ENCODE measurements at regions not wholly inside any gene's neighbourhood (a gene's known extent, or its start where the extent isn't known, plus 50 kb on each side); places are given as distances from the start of the nearest gene placed in this dataset.

DNA sequence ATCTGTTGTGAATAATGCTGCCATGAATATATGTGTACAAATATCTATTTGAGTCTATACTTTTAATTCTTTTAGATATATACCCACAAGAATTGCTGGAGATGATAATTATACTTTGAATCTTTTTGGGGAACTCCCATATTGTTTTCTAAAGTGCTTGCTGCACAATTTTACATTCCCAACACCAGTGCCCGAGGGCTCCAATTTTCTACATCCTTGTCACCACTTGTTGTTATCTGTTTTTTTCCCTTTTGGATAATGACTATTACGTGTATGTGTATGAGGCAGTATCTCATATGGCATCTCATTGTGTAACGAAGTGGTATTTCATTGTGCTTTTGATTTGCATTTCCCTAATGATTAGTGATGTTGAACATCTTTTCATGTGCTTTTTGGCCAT is 127.1 kb downstream of the SUDS3 start:
- H3K27ac ChIP-seq (ENCODE audit: low read depth, low read length), result no peak overlapping the region
- 80% methylated on average over 1 of the region's 3 CpGs for WGBS (ENCODE audit: insufficient coverage)

DNA sequence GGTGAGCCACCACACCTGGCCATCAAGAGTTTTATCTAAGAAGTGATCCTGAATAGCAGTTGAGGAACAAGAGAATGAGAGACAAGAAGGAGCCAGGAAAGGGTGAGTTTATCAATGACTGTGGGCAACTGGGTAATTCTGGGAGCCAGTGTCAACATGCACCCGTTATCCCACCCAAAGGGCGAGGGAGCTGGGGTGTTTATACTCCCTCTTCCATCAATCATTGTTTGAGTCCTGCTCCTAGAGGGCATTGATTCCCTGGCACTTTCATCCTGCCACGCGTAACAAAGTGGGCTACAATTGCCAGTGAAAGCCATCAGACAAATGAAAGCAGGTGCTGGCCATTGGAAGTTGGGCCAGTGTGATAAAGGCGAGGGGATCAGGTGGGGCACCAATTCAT is 136.3 kb downstream of the SUDS3 start:
- no CpG with 5 or more reads among the region's 5 CpGs for WGBS (ENCODE audit: insufficient coverage)
- Histone ChIP-seq H3K9me3 (ENCODE audit: control insufficient read depth, insufficient read depth, low read length) (no peaks in the 10 kb centered on the region), H3K27ac (ENCODE audit: low read depth, low read length) (no peak overlapping the region), H3K36me3 (ENCODE audit: control insufficient read depth, insufficient read depth, low read length) (no peaks in the 10 kb centered on the region), H3K4me1 (ENCODE audit: control insufficient read depth, insufficient read depth, low read length) (no peaks in the 10 kb centered on the region), H3K27me3 (ENCODE audit: control insufficient read depth, insufficient read depth, low read length) (no peaks in the 10 kb centered on the region), H3K4me3 (ENCODE audit: low read depth, low read length) (no peak overlapping the region)
- DNase-seq (ENCODE audit: low read depth in 4 of 6, low spot score in 6 of 6), result no peak

More for the DNA sequence above, 127.1 kb downstream of the SUDS3 start:
- no peaks in the 10 kb centered on the region for H3K4me1 ChIP-seq (ENCODE audit: control insufficient read depth, insufficient read depth, low read length)
- H3K27me3 ChIP-seq (ENCODE audit: control insufficient read depth, insufficient read depth, low read length), result no peaks in the 10 kb centered on the region
- no peak for DNase-seq (ENCODE audit: low read depth in 4 of 6, low spot score in 6 of 6)
- H3K9me3 ChIP-seq (ENCODE audit: control insufficient read depth, insufficient read depth, low read length), result peaks cover 1% of the 10 kb centered on the region
- no peaks in the 10 kb centered on the region for H3K36me3 ChIP-seq (ENCODE audit: control insufficient read depth, insufficient read depth, low read length)
- no peak overlapping the region for H3K4me3 ChIP-seq (ENCODE audit: low read depth, low read length)

DNA sequence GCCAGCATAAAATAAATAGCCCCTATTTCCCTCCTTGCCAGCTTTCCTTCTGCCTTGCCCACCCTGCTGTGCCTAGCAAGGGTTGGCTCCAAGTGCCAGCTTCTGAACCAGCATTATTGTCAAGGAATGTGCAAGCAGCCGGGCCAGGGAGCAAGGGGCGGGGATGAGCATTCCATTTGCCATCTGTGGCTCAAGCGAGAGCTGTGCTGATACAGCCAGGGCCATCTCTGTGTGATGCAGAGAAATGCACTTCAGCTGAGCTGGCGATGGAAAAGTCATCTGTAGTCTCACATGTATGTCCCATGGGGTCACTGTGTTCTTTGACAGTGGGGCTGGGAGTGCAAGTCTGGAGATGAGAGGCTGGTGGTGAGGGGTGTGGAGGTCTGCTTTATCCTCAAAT is 137.3 kb downstream of the SUDS3 start:
- H3K4me1 ChIP-seq (ENCODE audit: control insufficient read depth, insufficient read depth, low read length), result no peaks in the 10 kb centered on the region
- peak in 1 of 6 donors; percentile 46 for DNase-seq (ENCODE audit: low read depth in 4 of 6, low spot score in 6 of 6)
- no peak overlapping the region for H3K27ac ChIP-seq (ENCODE audit: low read depth, low read length)
- no peaks in the 10 kb centered on the region for H3K9me3 ChIP-seq (ENCODE audit: control insufficient read depth, insufficient read depth, low read length)
- H3K4me3 ChIP-seq (ENCODE audit: low read depth, low read length), result no peak overlapping the region
- no peaks in the 10 kb centered on the region for H3K27me3 ChIP-seq (ENCODE audit: control insufficient read depth, insufficient read depth, low read length)
- no peaks in the 10 kb centered on the region for H3K36me3 ChIP-seq (ENCODE audit: control insufficient read depth, insufficient read depth, low read length)
- 53% methylated on average over 4 of the region's 4 CpGs for WGBS (ENCODE audit: insufficient coverage)

DNA sequence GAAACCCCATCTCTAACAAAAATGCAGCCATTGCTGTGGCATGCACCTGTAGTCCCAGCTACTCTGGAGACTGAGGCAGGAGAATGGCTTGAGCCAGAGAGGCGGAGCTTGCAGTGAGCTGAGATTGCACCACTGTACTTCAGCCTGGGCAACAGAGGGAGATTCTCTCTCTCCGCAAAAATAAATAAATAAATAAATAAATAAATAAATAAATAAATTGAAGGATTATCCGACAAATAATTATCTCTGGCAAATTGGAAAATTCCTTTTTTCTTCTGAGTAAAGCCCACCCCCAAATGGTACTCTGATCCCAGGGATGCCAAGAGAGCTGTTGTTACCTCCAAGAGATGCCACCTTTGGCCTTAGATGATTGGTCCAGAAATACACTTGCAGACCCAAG is 137.9 kb downstream of the SUDS3 start:
- Histone ChIP-seq H3K27ac (ENCODE audit: low read depth, low read length) (no peak overlapping the region), H3K4me3 (ENCODE audit: low read depth, low read length) (no peak overlapping the region), H3K27me3 (ENCODE audit: control insufficient read depth, insufficient read depth, low read length) (no peaks in the 10 kb centered on the region), H3K9me3 (ENCODE audit: control insufficient read depth, insufficient read depth, low read length) (no peaks in the 10 kb centered on the region), H3K36me3 (ENCODE audit: control insufficient read depth, insufficient read depth, low read length) (no peaks in the 10 kb centered on the region), H3K4me1 (ENCODE audit: control insufficient read depth, insufficient read depth, low read length) (no peaks in the 10 kb centered on the region)
- DNase-seq (ENCODE audit: low read depth in 4 of 6, low spot score in 6 of 6), result no peak
- WGBS (ENCODE audit: insufficient coverage), result no CpG with 5 or more reads among the region's 3 CpGs

DNA sequence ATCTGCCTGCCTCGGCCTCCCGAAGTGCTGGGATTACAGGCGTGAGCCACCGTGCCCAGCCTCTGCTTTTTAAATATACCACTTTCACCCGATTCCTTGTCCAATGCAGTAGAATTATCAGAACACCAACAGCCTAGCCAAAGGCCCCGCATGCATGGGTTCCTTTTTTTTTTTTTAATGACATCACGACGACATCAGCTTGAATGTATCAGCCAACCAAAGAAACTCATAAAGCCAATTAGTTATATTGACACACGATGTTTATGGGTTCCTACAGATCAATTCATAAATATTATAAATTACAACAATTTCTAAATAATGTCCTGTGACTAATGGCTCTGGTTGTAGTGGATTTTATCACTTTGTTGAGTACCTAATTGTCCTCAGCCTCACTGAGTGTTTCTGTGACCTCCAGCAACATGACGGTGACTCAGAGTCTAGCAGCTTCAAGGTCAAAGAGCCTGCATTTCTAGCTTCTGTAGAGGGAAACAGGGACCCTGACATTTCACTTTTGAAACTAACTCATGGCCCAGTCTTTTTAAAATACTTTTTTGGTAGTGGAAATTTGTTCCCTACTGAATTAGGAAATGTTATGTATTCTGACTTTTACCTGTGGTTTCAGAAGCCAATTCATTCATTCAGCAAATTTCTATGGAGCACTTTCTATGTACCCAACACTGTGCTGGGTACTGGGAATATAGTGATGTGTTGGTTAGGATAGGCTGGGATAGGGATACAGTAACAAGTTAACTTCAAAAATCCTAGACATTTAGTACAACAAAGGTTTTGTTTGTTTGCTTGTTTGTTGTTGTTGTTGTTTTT is 144.1 kb downstream of the SUDS3 start:
- no peak overlapping the region for H3K27ac ChIP-seq (ENCODE audit: low read depth, low read length)
- no peaks in the 10 kb centered on the region for H3K9me3 ChIP-seq (ENCODE audit: control insufficient read depth, insufficient read depth, low read length)
- H3K36me3 ChIP-seq (ENCODE audit: control insufficient read depth, insufficient read depth, low read length), result no peaks in the 10 kb centered on the region
- DNase-seq (ENCODE audit: low read depth in 4 of 6, low spot score in 6 of 6), result peak in 1 of 6 donors; percentile 28
- no peaks in the 10 kb centered on the region for H3K27me3 ChIP-seq (ENCODE audit: control insufficient read depth, insufficient read depth, low read length)
- H3K4me1 ChIP-seq (ENCODE audit: control insufficient read depth, insufficient read depth, low read length), result no peaks in the 10 kb centered on the region
- no peak overlapping the region for H3K4me3 ChIP-seq (ENCODE audit: low read depth, low read length)
- WGBS (ENCODE audit: insufficient coverage), result 84% methylated on average over 5 of the region's 10 CpGs

DNA sequence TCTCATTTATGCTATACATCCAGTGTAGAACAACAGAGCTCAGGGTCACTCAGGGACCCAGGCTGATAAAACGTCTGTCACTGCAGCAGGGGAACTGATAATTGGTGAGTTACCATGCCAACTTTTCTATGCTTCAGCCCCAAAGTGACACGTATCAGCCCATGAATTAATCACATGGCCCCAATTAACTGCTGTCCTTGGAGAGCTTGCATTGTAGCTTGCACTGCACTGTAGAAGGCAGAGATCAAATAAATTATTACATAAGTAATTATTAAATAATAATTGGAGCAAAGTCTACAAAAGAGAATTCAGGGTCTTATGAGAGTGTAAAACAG is 144.6 kb downstream of the SUDS3 start:
- H3K27me3 ChIP-seq (ENCODE audit: control insufficient read depth, insufficient read depth, low read length), result no peaks in the 10 kb centered on the region
- H3K4me1 ChIP-seq (ENCODE audit: control insufficient read depth, insufficient read depth, low read length), result no peaks in the 10 kb centered on the region
- WGBS (ENCODE audit: insufficient coverage), result no CpG with 5 or more reads among the region's 2 CpGs
- no peaks in the 10 kb centered on the region for H3K9me3 ChIP-seq (ENCODE audit: control insufficient read depth, insufficient read depth, low read length)
- no peak overlapping the region for H3K4me3 ChIP-seq (ENCODE audit: low read depth, low read length)
- peak in 2 of 6 donors; percentile 36 for DNase-seq (ENCODE audit: low read depth in 4 of 6, low spot score in 6 of 6)
- no peak overlapping the region for H3K27ac ChIP-seq (ENCODE audit: low read depth, low read length)
- no peaks in the 10 kb centered on the region for H3K36me3 ChIP-seq (ENCODE audit: control insufficient read depth, insufficient read depth, low read length)

DNA sequence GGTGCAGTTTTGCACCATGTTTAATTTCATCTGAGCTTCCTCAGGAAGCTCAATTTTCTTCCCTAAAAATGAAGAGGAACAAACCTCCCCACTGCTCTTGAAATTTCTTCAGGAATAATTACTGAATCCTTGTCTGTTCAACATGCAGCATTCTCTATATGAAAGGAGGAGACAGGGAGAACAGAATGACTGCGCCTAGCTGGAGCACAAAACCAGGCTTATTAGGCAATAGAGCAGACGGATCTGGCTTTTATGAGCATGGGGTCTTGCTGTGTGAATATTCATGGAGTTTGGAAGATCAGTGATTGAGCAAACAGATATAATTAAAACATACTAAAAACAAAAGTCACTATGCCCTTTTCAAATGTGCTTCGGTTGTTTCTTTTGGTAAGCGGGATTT is 148.1 kb downstream of the SUDS3 start:
- Histone ChIP-seq H3K9me3 (ENCODE audit: control insufficient read depth, insufficient read depth, low read length) (no peaks in the 10 kb centered on the region), H3K27ac (ENCODE audit: low read depth, low read length) (no peak overlapping the region), H3K4me1 (ENCODE audit: control insufficient read depth, insufficient read depth, low read length) (no peaks in the 10 kb centered on the region), H3K36me3 (ENCODE audit: control insufficient read depth, insufficient read depth, low read length) (no peaks in the 10 kb centered on the region), H3K27me3 (ENCODE audit: control insufficient read depth, insufficient read depth, low read length) (no peaks in the 10 kb centered on the region), H3K4me3 (ENCODE audit: low read depth, low read length) (no peak overlapping the region)
- DNase-seq (ENCODE audit: low read depth in 4 of 6, low spot score in 6 of 6), result peak in 2 of 6 donors; percentile 16 to 70
- WGBS (ENCODE audit: insufficient coverage), result 67% methylated on average over 1 of the region's 4 CpGs

DNA sequence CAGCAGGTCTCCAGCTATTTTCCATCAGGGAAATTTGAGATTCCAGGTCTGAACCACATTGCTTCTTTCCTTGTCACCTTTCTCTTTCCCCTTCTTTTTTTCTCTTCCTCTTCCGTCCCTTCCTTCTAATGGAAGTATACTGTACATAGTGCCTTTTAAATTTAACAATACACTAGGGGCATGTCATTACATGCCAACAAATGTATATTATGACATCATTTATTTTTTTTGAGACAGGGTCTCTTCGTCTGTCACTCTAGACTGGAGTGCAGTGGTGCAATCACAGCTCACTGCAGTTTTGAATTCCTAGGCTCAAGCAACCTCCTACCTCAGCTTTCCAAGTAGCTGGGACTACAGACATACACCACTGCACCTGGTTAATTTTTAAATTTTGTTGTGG is 148.9 kb downstream of the SUDS3 start:
- Histone ChIP-seq H3K27ac (ENCODE audit: low read depth, low read length) (no peak overlapping the region), H3K9me3 (ENCODE audit: control insufficient read depth, insufficient read depth, low read length) (no peaks in the 10 kb centered on the region), H3K4me1 (ENCODE audit: control insufficient read depth, insufficient read depth, low read length) (no peaks in the 10 kb centered on the region), H3K36me3 (ENCODE audit: control insufficient read depth, insufficient read depth, low read length) (no peaks in the 10 kb centered on the region), H3K27me3 (ENCODE audit: control insufficient read depth, insufficient read depth, low read length) (no peaks in the 10 kb centered on the region), H3K4me3 (ENCODE audit: low read depth, low read length) (no peak overlapping the region)
- no CpG with 5 or more reads among the region's 2 CpGs for WGBS (ENCODE audit: insufficient coverage)
- no peak for DNase-seq (ENCODE audit: low read depth in 4 of 6, low spot score in 6 of 6)

DNA sequence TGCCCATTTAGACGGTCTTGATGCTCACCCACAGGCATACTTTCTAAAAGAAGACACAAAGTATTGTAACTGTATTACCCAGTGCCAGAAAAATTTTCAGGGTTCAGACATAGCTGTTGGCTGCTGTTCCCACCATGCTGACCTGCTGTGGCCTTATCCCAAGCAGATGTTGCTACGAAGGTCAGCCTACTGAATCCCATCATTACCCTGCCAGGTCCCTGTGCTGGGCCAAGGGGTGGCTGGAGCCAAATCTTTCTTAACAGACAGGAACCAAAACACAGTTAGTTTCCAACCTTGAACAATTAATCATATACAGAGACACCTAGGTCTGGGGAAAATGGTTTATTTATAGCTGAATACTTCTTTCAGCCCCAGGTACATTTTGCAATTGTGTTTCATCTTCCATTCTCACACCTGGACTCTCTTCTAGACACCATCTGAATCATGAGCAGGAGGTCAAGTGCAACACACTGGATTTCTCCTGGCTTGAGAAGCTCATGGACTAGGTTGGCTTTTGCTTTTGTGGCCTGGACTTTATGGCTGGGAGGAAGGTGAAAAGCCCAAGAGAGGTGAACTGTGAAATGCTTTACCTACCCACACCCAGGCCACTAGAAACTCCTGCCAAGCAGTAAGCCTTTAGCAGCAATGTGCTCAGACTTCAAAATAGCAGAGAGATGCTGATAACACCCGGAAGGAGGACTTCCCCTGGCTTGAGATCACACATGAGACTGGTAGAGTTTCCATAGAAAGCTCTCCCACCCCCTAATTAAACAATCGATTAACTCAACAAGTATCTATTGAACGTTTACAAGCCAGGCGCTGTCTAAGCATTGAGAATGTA is 150.1 kb downstream of the SUDS3 start:
- no peak for DNase-seq (ENCODE audit: low read depth in 4 of 6, low spot score in 6 of 6)
- no peak overlapping the region for H3K27ac ChIP-seq (ENCODE audit: low read depth, low read length)
- WGBS (ENCODE audit: insufficient coverage), result 85% methylated on average over 4 of the region's 6 CpGs

DNA sequence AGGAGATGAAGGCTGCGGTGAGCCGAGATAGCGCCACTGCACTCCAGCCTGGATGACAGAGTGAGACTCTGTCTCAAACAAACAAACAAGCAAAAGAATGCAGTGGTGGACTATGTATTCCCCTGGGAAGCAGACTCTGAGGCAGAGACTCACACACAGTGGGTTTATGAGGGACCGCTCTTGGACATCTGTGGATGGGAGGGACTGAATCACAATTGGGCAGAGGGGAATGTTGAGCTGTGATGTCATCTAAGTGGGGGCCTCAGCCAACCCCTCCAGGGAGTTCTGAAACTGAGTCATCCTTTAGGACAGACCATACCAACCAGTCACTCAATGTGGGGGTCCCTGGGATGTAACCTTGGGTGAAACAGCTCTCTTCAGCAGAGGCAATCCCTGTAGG is 151.0 kb downstream of the SUDS3 start:
- WGBS (ENCODE audit: insufficient coverage), result 100% methylated on average over 4 of the region's 4 CpGs
- Histone ChIP-seq H3K27ac (ENCODE audit: low read depth, low read length) (no peak overlapping the region), H3K27me3 (ENCODE audit: control insufficient read depth, insufficient read depth, low read length) (no peaks in the 10 kb centered on the region), H3K4me1 (ENCODE audit: control insufficient read depth, insufficient read depth, low read length) (no peaks in the 10 kb centered on the region), H3K9me3 (ENCODE audit: control insufficient read depth, insufficient read depth, low read length) (no peaks in the 10 kb centered on the region), H3K36me3 (ENCODE audit: control insufficient read depth, insufficient read depth, low read length) (no peaks in the 10 kb centered on the region), H3K4me3 (ENCODE audit: low read depth, low read length) (no peak overlapping the region)
- no peak for DNase-seq (ENCODE audit: low read depth in 4 of 6, low spot score in 6 of 6)

More for the DNA sequence above, 150.1 kb downstream of the SUDS3 start:
- Histone ChIP-seq H3K36me3 (ENCODE audit: control insufficient read depth, insufficient read depth, low read length) (no peaks in the 10 kb centered on the region), H3K27me3 (ENCODE audit: control insufficient read depth, insufficient read depth, low read length) (no peaks in the 10 kb centered on the region), H3K9me3 (ENCODE audit: control insufficient read depth, insufficient read depth, low read length) (no peaks in the 10 kb centered on the region), H3K4me3 (ENCODE audit: low read depth, low read length) (no peak overlapping the region), H3K4me1 (ENCODE audit: control insufficient read depth, insufficient read depth, low read length) (no peaks in the 10 kb centered on the region)

Measured in spinal cord (tissue), 9 donors.